ENCODE measurements at regions not wholly inside any gene's neighbourhood (a gene's known extent, or its start where the extent isn't known, plus 50 kb on each side); places are given as distances from the start of the nearest gene placed in this dataset.
"Not testable (repeated sequence)": the region's sequence is repeated elsewhere in the genome, so short reads cannot be mapped to it uniquely, and the experiment has no call there.

DNA sequence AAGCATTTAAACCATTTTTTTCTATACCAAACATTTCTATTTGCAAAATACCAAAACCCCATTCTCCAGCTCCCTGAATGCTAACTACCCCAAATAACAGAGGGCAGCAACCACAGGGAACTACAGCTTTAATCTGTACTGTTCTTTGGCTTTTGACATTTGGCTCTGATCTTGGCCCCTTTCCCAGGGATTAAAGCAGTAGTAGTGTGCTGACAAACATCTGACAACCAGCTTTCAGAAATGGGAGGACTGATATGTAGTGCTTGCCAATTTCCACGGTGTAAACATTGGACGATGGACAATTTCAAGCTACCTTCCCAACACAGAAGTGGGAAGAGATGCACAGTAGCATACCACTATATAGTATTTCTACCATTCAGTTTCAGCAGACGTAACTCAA, 88.4 kb upstream of the TEAD1 start:
- no peak for DNase-seq (ENCODE audit: low spot score)

GRCh38 chr11:12587333-12587991, 86.8 kb upstream of the TEAD1 start:
- peak; percentile 49 for DNase-seq (ENCODE audit: low spot score)

DNA sequence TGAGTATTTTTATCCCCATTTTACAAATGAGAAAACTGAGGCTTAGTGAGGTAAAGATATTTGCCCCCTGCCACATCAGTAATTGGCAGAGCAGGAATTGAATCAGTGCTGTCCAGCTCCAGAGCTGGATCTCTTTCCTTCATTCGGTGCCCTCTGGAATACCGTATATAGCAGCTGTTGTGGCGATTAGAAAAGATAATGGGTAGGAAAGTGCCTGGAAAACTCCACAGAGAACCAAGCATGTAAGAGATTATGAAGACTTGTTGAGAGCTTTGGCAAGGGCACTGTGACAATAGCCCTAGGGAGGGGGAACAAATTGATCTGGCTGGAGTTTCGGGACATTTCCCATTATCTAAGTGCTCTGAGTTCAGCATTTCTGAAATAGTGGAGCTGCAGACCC, 82.5 kb upstream of the TEAD1 start:
- no peak for DNase-seq (ENCODE audit: low spot score)

DNA sequence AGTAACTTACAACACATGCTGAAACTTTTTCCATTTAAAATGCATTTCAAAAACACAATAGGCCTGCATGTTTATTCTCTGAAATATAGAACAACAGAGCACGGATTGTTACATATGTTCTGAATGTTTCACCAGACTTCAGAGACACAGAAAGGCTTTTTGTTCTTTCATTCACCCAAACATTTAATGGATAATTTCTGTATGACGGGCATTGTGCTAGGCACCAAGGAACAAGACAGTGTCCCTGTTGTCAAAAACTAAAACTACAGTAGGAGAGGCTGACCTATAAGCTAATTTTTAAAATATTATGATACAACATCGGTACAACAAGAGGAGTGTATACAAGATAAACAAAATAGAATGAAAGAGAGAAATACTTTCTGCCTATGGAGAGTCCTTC, 81.9 kb upstream of the TEAD1 start:
- DNase-seq (ENCODE audit: low spot score) = no peak

- DNase-seq (ENCODE audit: low spot score) = not testable (repeated sequence)
Observed at GRCh38 chr11:12595089-12595847, 79.0 kb upstream of the TEAD1 start.

- peak; percentile 39 for DNase-seq (ENCODE audit: low spot score)
Observed at GRCh38 chr11:12598330-12599256, 75.6 kb upstream of the TEAD1 start.

DNA sequence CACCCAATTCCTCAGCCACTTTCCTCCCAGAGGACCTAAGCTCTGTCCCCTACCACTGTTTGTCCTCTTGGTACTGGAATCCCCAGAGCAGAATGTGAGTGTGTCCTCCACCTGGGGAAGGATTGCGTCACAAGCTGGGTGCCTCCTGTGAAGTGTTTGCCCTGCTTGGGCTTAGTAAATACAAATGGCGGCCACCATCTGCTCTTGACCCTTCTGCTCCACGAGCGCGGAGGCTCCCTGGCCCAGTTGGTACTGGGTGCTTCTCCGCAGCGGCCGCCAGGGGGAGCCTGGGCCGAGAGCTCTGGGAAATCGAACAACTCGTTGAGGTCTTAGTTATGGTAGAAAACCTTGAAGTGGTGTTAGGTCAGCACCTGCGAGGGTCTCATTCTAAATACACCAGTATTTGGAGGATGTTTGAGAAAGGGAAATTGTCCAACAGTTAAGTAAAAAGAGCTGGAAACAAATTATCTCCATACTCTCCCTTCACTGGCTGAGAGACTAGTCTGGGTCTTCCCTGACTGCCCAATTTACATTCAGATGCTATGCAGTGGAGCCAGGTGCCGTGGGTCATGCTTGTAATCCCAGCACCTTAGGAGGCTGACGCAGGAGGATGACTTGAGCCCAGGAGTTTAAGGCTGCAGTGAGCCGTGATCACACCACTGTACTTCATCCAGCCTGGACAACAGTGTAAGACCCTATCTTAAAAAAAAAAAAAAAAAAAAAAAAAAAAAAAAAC, 74.6 kb upstream of the TEAD1 start:
- DNase-seq (ENCODE audit: low spot score) = no peak

DNA sequence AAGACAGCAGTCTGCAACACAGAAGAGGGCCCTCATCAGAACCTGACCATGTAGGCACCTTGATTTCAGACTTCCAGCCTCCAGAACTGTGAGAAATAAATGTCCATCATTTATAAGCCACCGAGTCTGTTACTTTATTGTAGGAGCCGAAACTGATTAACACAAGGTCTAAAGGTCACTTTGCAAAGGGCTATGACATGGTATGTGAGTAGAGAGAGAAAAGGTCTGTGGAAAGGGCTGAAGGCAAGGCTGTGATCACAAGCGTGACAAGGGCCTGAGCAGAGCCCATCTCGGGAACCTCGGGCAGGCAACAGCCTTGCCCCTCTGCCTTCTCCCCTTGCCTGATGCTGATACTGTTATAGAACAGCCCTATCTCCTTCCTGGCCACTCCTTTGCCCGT, 73.4 kb upstream of the TEAD1 start:
- no peak for DNase-seq (ENCODE audit: low spot score)

DNA sequence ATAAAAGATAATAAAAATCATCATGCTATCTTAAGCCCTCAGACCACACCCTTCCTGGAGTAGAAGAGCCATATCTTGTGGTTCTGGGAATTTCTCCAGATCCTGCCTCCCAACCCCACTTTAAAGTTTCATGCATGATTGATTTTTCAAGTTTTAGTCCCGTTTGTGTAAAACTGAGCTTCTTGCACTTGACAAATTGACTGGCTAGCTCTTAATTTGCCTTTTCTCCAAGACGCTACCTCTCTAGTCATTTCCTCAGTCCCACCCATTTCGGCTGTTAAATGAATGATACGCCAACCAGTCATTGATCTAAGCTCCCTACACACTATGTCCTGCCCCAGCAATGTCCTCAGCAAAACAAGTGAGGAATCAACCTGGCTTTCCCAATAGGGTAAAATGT, 71.8 kb upstream of the TEAD1 start:
- peak; percentile 53 for DNase-seq (ENCODE audit: low spot score)

- no peak for DNase-seq (ENCODE audit: low spot score)
Observed at GRCh38 chr11:12603143-12604088, 70.8 kb upstream of the TEAD1 start.

DNA sequence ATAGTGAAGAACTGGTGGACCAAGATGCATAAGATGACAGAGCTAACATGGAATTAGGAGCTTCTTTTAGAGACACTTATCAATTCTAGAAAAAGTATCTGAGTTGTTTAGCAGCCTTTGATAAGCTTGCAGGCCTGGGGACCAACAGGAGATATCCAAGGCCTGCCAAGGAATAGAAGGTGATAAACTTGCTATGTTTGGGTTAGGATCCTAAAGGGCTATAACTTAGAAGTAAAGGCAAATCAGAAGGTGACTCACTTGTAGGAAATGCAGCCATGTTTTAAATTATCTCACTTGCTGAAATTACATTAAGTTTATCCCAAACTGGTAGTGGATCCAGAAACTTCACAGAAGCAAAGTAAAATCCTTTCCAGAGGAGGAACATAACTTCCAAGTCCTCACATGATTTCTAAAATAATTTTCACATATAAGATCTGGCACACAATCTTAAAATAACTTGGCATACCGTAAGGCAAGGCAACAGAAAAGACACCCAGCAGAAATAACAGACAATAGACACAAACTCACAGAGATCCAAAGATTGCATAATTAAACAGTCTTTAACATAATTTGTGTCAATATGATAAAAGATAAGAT, 69.6 kb upstream of the TEAD1 start:
- peak; percentile 37 for DNase-seq (ENCODE audit: low spot score)

GRCh38 chr11:12606597-12606996, 67.6 kb upstream of the TEAD1 start:
- peak; percentile 20 for DNase-seq (ENCODE audit: low spot score)

DNA sequence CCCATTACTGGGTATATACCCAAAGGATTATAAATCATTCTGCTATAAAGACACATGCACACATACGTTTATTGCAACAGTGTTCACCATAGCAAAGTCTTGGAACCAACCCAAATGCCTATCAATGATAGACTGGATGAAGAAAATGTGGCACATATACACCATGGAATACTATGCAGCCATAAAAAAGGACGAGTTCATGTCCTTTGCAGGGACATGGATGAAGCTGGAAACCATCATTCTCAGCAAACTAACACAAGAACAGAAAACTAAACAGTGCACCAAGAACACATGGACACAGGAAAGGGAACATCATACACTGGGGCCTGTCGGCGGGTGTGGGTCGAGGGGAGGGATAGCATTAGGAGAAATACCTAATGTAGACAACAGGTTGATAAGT, 65.5 kb upstream of the TEAD1 start:
- DNase-seq (ENCODE audit: low spot score) = not testable (repeated sequence)

DNA sequence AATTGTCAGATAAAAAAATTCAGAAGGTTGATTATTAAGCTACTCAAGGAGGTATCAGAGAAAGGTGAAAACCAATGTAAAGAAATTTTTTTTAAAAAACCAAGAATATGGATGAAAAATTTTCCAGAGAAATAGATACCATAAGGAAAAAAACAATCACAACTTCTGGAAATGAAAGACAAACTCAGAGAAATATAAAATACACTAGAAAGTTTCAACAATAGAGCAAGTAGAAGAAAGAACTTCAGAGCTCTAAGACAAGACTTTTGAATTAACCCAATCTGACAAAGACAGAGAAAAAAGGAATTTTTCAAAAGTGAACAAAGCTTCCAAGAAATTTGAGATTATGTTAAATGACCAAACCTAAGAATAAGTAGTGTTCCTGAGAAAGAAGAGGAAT, 62.9 kb upstream of the TEAD1 start:
- no peak for DNase-seq (ENCODE audit: low spot score)

- no peak for DNase-seq (ENCODE audit: low spot score)
Observed at GRCh38 chr11:12617632-12618031, 56.6 kb upstream of the TEAD1 start.

DNA sequence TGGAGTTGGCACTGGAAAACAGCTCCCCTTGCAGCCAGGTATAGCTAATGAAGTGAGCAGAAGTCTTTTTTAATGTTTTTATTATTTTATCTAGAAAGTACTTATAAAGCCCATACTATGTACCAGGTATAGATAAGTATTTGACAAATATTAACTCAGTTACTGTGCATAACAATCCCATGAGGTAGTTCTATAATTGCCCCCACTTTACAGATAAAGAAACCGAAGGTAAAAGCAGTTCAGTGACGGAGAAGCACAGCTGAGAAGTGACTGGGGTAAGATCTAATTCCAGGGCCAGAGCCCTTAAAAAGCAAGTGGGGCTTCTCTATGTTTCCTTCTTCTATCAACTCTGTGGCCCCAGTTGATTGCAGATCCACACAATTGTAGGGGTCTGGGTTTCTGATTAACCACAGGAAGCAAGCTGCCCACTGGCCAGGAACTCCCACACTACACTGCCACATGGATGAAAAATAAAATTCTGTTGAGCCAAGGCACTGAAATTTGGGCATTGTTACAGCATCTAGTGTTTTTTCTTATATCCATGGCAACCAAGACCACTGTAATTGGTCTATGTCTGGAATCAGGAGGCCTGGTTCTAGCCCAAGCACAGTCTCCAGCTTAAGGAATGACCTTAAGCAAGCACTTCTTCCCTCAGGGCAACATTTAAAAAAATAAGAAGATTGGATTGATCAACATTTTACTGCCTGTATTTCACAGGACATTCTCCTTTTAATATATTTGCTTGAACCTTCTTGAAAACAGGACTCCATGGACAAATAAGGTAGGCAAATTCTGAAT, 55.3 kb upstream of the TEAD1 start:
- no peak for DNase-seq (ENCODE audit: low spot score)

- DNase-seq (ENCODE audit: low spot score) = no peak
Observed at GRCh38 chr11:12623869-12624268, 50.4 kb upstream of the TEAD1 start.

Data from umbilical cord (tissue), 1 donor.